Activated CD8-positive, alpha-beta memory T cell treated with anti-CD3 and anti-CD28 coated beads, Interleukin-2, amount 50 U/mL, for 48 hours (primary cell): ENCODE measurements at regions not wholly inside any gene's neighbourhood (a gene's known extent, or its start where the extent isn't known, plus 50 kb on each side); places are given as distances from the start of the nearest gene placed in this dataset.
"Not testable (repeated sequence)": the region's sequence is repeated elsewhere in the genome, so short reads cannot be mapped to it uniquely, and the experiment has no call there.

ENCODE experiments used
- DNase-seq: peaks from one replicate; pipeline ENCODE4 v3.0.0-alpha.2; 2020

- no peak for DNase-seq
Observed at GRCh38 chr5:164139423-164139822, 634.0 kb downstream of the MAT2B start.

GRCh38 chr5:164145458-164145857, 640.0 kb downstream of the MAT2B start:
- no peak for DNase-seq

- no peak for DNase-seq
Observed at GRCh38 chr5:164146223-164146622, 640.8 kb downstream of the MAT2B start.

- DNase-seq: no peak
Observed at GRCh38 chr5:164148292-164148691, 642.9 kb downstream of the MAT2B start.

- DNase-seq: not testable (repeated sequence)
Observed at GRCh38 chr5:164152539-164152938, 647.1 kb downstream of the MAT2B start.

DNA sequence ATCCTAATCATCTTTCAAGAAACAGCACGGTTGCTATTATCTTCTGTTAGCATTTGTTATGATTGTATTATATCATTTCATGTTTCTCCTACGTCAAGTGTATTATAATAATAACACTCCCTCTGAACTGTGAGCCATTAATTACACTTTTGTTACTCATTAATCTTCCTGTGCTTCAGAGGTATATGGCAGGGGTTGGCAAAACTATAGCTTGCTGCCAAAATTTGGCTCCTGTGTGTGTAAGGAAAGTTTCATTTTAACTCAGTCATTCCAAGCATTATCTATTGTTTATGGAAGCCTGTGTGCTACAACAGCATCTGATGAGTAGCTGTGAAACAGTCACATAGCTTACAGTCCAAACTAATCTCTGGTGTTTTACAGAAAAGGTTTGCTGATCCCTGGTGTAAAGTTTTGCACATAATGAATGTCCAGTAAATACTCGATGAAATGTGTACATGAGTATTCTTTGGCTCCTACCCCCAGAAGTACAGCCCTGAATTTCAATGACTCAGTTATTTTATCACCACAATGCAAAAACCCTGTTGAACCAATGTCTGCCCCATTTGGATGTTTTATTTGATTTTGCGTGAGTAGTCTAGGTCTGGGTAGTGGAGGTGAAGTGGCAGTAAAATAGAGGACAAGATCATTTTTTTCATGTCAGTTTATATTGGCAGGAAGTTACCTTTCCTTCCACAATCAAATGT, 648.2 kb downstream of the MAT2B start:
- DNase-seq: no peak

GRCh38 chr5:164170814-164171213, 665.4 kb downstream of the MAT2B start:
- DNase-seq: no peak

DNA sequence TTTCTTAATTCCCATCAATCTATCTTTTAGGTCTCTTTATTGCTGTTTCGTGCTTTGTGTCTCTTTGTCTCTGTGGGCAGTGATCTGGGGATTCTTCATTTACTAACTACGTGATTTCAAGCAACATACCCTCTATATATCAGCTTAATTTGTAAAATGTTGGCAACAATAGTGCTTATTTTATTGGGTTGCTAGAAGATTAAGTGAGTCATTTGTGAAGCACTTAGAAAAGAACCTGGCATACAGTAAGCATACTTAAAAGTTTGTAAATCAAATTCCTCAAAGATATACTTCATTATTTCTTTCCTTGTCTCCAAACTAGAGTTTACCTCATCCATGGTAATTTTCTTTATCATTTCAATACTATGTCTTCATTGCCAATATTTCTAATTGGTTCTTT, 669.7 kb downstream of the MAT2B start:
- DNase-seq: no peak

GRCh38 chr5:164179406-164179805, 674.0 kb downstream of the MAT2B start:
- no peak for DNase-seq

DNA sequence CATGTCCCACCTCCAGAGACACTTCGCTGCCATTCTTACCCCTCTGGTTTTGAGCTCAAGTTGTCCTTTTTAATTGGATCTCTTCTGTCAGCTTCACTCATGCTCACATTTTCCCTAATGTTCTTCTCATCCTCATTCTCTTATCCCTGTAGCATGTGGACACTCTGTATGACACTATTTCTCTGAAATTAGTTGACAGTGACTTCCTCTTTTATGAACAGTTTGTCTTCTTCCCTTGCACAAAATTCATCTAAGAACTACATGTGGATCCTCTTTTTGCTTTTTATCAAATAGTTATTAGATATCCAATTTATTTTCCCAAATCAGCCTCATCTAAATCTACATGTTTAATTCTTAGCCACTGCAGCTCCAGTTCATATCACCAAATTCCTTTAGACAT, 676.2 kb downstream of the MAT2B start:
- DNase-seq: no peak

GRCh38 chr5:164184158-164184557, 678.7 kb downstream of the MAT2B start:
- no peak for DNase-seq

GRCh38 chr5:164185000-164185399, 679.6 kb downstream of the MAT2B start:
- no peak for DNase-seq

GRCh38 chr5:164186550-164186949, 681.1 kb downstream of the MAT2B start:
- DNase-seq: no peak

- no peak for DNase-seq
Observed at GRCh38 chr5:164187785-164188184, 682.4 kb downstream of the MAT2B start.

- no peak for DNase-seq
Observed at GRCh38 chr5:164188733-164189148, 683.3 kb downstream of the MAT2B start.

DNA sequence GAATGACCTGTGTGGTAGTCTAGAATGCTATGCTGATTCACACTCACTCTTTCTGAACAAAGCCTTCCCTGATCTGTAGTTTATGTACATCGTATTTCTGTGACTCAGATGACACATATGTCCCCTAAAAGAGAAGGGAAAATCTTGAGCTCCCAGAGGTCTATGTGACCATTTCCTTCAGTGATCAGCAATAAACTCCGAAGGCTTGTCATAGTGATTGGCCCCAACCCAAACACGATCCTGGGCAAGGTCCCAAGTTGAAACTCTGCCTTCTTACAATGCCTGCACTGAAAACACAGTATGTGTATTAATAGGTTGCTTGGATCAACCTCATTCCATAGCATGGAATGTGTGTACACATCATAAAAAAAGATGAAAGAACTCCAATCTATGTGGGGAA, 685.8 kb downstream of the MAT2B start:
- DNase-seq: no peak

- DNase-seq: no peak
Observed at GRCh38 chr5:164202338-164202737, 696.9 kb downstream of the MAT2B start.

DNA sequence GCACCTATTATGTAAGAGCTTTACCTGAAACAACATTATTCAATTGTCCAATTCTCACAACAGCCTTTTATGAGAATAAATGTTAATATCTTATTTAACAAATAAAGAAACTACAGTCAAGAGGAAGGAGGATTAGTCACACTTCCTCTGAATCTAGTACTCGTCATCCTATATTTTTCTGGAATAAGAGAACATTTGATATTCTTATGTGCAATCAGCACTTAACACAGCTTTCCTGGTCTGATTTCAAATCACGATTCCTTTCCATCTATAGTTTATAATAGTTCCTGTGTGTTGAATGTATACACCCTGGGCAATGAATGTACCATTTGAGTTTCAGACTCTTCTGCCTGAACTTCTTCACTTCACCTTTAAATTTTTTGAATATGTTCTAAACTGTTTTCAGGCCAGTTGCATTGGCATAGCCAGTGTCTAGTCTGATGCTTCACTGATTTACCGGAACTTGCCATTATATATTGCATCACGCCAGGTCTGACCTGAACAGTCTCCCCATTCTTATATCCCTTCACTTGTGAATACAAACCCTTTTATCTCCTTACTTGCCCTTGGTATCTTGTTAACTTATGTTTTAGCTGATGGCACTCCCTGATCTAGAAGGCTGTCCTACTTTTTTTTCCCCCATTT, 698.3 kb downstream of the MAT2B start:
- no peak for DNase-seq

GRCh38 chr5:164204338-164204946, 699.0 kb downstream of the MAT2B start:
- DNase-seq: no peak

GRCh38 chr5:164206196-164206595, 700.8 kb downstream of the MAT2B start:
- no peak for DNase-seq

DNA sequence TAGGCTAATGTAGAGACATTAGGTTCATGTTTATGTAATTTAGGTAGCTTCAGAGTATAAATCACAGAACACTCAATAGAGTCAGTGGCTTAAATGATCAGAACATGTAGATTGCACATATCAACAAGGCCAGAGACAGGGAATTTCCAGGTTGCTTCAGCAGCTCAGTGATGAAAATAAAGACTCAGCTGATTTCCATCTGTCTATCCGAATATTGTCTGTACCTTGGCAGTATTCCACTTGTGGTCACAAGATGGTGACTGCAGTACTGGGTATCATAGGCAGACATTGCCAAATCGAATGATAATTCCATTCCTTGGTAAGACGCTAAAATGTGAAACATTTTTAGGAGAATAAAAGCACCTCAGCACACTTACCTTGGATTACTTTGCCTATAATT, 702.2 kb downstream of the MAT2B start:
- no peak for DNase-seq

DNA sequence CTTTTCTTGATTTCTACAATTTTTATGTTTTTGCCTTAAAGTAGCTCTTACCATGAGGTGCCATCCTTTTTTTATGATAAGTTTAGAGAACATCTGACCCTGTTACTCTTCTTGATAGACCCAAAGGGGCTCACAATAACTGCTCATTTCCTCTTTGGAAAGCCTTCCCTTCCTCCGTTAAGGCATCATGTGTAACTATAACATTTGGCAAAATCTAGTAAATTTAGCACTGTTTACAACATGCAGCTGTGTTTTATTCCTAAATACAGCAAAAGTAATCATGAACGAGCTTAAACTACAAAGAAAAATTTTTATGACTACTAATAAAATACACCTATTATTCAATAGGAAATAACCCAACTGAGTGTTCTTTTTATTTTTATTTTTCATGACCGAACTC, 705.1 kb downstream of the MAT2B start:
- no peak for DNase-seq

DNA sequence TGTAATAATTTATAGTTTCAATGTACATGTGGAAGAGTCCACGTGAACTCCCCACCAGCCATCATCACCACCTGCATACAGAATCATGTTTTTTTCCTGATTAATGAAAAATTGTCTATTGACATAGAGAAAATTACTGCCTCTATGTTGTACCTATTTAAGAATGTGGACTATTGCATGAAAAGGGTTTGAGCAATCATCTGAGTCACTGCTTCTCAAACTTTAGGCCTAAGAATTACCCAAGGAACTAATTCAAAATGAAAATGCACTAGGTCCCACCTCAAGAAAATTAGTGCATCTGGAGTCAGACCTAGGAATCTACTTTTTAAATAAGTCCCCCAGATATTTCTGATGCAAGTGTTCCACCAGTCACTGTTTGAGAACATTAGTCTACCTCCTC, 709.3 kb downstream of the MAT2B start:
- DNase-seq: no peak

GRCh38 chr5:164217464-164217863, 712.0 kb downstream of the MAT2B start:
- DNase-seq: no peak
